ENCODE measurements at regions not wholly inside any gene's neighbourhood (a gene's known extent, or its start where the extent isn't known, plus 50 kb on each side); places are given as distances from the start of the nearest gene placed in this dataset.

GRCh38 chr22:33109514-33110430, 51.6 kb upstream of the SYN3 start:
- no peak for TF ChIP-seq CTCF (conservative IDR thresholded peaks at IDR 0.05 in 1 of 2, IDR thresholded peaks at IDR 0.05 in 1 of 2; ENCODE audit: extremely low read depth in 1 of 2, insufficient read depth in 1 of 2, low read depth in 1 of 2, low read length in 2 of 2)
- TF ChIP-seq EZH2 (IDR thresholded peaks at IDR 0.05; ENCODE audit: borderline replicate concordance, low read length), result no peak

All from mammary epithelial cell (primary cell).